Neural progenitor cell (in vitro differentiated cells): ENCODE measurements at regions not wholly inside any gene's neighbourhood (a gene's known extent, or its start where the extent isn't known, plus 50 kb on each side); places are given as distances from the start of the nearest gene placed in this dataset.

Source experiments
- EZH2 ChIP-seq: fragments of 200-600 bp; sonication (generic); IDR thresholded peaks from 2 replicates; pipeline ENCODE4 v1.6.1; 2017; ENCODE audit warnings: antibody characterized with exemption, mild to moderate bottlenecking, moderate library complexity
- TF ChIP-seq, protein P1 (sequence below): fragments of 200-600 bp; sonication (generic); IDR thresholded peaks from 2 replicates; pipeline ENCODE4 v1.5.1; 2017; ENCODE audit warnings: antibody characterized with exemption, mild to moderate bottlenecking

DNA sequence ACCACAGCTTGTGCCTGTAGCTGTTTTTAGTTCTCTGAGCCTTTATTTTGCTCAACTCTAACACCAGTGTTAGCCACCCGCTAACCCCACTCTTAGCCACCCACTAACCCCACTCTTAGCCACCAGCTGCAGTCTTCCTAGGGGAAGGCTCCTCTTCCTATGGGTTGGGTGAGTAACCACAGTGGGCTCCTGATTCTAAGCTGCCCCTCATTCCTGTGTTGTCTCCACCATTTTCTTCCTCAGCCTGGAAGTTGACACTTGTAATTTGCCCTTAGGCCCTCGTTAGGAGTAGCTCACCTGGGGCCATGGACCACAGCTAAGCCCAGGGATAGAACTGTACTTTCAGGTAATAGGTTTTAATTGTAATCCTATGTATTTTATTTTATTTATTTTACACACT is 782.9 kb upstream of the TPTE start:
- TF ChIP-seq, protein P1, sequence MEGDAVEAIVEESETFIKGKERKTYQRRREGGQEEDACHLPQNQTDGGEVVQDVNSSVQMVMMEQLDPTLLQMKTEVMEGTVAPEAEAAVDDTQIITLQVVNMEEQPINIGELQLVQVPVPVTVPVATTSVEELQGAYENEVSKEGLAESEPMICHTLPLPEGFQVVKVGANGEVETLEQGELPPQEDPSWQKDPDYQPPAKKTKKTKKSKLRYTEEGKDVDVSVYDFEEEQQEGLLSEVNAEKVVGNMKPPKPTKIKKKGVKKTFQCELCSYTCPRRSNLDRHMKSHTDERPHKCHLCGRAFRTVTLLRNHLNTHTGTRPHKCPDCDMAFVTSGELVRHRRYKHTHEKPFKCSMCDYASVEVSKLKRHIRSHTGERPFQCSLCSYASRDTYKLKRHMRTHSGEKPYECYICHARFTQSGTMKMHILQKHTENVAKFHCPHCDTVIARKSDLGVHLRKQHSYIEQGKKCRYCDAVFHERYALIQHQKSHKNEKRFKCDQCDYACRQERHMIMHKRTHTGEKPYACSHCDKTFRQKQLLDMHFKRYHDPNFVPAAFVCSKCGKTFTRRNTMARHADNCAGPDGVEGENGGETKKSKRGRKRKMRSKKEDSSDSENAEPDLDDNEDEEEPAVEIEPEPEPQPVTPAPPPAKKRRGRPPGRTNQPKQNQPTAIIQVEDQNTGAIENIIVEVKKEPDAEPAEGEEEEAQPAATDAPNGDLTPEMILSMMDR, result no peak
- no peak for TF ChIP-seq EZH2
